PC-3 (cell line): ENCODE measurements at regions not wholly inside any gene's neighbourhood (a gene's known extent, or its start where the extent isn't known, plus 50 kb on each side); places are given as distances from the start of the nearest gene placed in this dataset.

ENCODE experiments used
- ATAC-seq: fragments of 200-7000 bp; cut with Tn5 transposase; 2 replicates; pipeline ENCODE4 v1.9.1; 2020; ENCODE audit warnings: mild to moderate bottlenecking, moderate library complexity
- BruUV-seq: library from RNA; stranded (reverse); fragments of 400-500 nt; replicated peaks from 2 replicates; lab custom pipeline; 2021; lab: Mats Ljungman, UMichigan
- CTCF ChIA-PET: fragments of 300-600 bp; sonication (Branson Sonifier 250); formaldehyde crosslinking; loops from one replicate; lab custom pipeline; 2022; ENCODE audit warnings: antibody characterized with exemption; lab: Charles Lee
- POLR2A ChIA-PET: fragments of 300-600 bp; sonication (Branson Sonifier 250); formaldehyde crosslinking; loops from one replicate; lab custom pipeline; 2022; ENCODE audit warnings: antibody characterized with exemption; ENCODE audit not compliant: unreplicated experiment; lab: Charles Lee
- DNase-seq: peaks from one replicate; pipeline ENCODE4 v3.0.0-alpha.2; 2015
- H2AFZ ChIP-seq: fragments of 300-600 bp; sonication (generic); 2 replicates; pipeline ENCODE4 v1.6.0; 2016; ENCODE audit warnings: antibody characterized with exemption, low read length
- H3F3A ChIP-seq: fragments of 300-600 bp; sonication (generic); one replicate; pipeline ENCODE4 v1.6.0; 2017; ENCODE audit warnings: antibody characterized with exemption, low read length, control low read depth, mild to moderate bottlenecking; ENCODE audit not compliant: unreplicated experiment
- H3K27ac ChIP-seq: fragments of 300-600 bp; sonication (generic); 2 replicates; pipeline ENCODE4 v1.5.1; 2016; ENCODE audit warnings: mild to moderate bottlenecking, low read length
- H3K27me3 ChIP-seq: fragments of 300-600 bp; sonication (generic); 2 replicates; pipeline ENCODE4 v1.6.1; 2016; ENCODE audit warnings: low read length, mixed read lengths
- H3K36me3 ChIP-seq: fragments of 300-600 bp; sonication (generic); 2 replicates; pipeline ENCODE4 v1.6.1; 2016; ENCODE audit warnings: low read depth, mixed run types, low read length, mixed read lengths
- H3K4me1 ChIP-seq: fragments of 300-600 bp; sonication (generic); 2 replicates; pipeline ENCODE4 v1.5.1; 2016; ENCODE audit warnings: low read length; ENCODE audit not compliant: insufficient read depth
- H3K4me2 ChIP-seq: fragments of 300-600 bp; sonication (generic); 2 replicates; pipeline ENCODE4 v1.6.0; 2016; ENCODE audit warnings: low read length
- H3K4me3 ChIP-seq: fragments of 300-600 bp; sonication (generic); 2 replicates; pipeline ENCODE4 v1.5.1; 2016; ENCODE audit warnings: mild to moderate bottlenecking, low read length, mixed read lengths
- H3K79me2 ChIP-seq: fragments of 300-600 bp; sonication (generic); 2 replicates; pipeline ENCODE4 v1.6.1; 2017; ENCODE audit warnings: low read length, mixed read lengths
- H3K9ac ChIP-seq: fragments of 300-600 bp; sonication (generic); 2 replicates; pipeline ENCODE4 v1.6.0; 2016; ENCODE audit warnings: mild to moderate bottlenecking, low read length
- H3K9me2 ChIP-seq: fragments of 300-600 bp; sonication (generic); replicated peaks from 2 replicates; pipeline ENCODE4 v1.6.1; 2016; ENCODE audit warnings: mixed run types, low read length, mixed read lengths
- H3K9me3 ChIP-seq: fragments of 300-600 bp; sonication (generic); 2 replicates; pipeline ENCODE4 v1.6.1; 2016; ENCODE audit warnings: low read length, mixed read lengths
- H4K20me1 ChIP-seq: fragments of 300-600 bp; sonication (generic); 2 replicates; pipeline ENCODE4 v1.6.1; 2016; ENCODE audit warnings: low read length, mixed read lengths
- EZH2 ChIP-seq: fragments of 300-600 bp; sonication (generic); IDR thresholded peaks from one replicate; pipeline ENCODE4 v1.6.1; 2017; ENCODE audit warnings: antibody characterized with exemption, mild to moderate bottlenecking, low read length; ENCODE audit not compliant: unreplicated experiment
- EZH2phosphoT487 ChIP-seq: fragments of 300-600 bp; sonication (generic); IDR thresholded peaks from 2 replicates; pipeline ENCODE4 v1.6.1; 2018; ENCODE audit warnings: mild to moderate bottlenecking, antibody characterized with exemption, low read length, borderline replicate concordance
- intact Hi-C: fragments of 100-400 bp; cut with micrococcal nuclease; formaldehyde crosslinking; loops from 2 replicates; pipeline ENCODE4 v1.9.0; 2023
- TF ChIP-seq, protein P1 (sequence below): fragments of 300-600 bp; sonication (generic); conservative IDR thresholded peaks from 2 replicates; pipeline ENCODE4 v1.5.1; 2017; ENCODE audit warnings: antibody characterized with exemption, low read depth, mild to moderate bottlenecking, low read length

DNA sequence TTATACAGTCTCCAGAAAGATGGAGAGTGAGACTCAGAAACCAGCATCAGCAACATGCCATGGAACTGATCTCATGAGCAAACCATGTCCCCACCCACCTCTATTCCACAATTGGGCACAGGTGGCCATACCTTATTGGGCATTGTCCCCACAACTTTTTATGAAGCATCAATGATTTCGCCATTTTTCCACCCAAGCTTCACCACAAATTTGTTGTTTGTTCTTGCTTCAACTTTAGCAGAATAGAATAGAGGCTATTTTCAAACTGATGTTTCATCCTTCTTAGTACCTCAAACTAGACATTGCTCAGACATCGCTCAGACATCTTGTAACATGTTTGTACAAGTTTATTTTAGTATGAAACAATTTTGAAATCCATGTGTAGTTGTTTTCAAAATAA is 112.5 kb upstream of the TMTC2 start:
- DNase-seq (no peak), ATAC-seq (no peak)
- Histone ChIP-seq H3K4me3 (no peak overlapping the region), H3K4me2 (no peak overlapping the region), H3K36me3 (no peaks in the 10 kb centered on the region), H3K4me1 (no peaks in the 10 kb centered on the region), H3K9me3 (no peaks in the 10 kb centered on the region), H3K9ac (no peak overlapping the region), H3K9me2 (no peaks in the 10 kb centered on the region), H4K20me1 (no peaks in the 10 kb centered on the region), H2AFZ (no peak overlapping the region), H3F3A (no peaks in the 10 kb centered on the region), H3K27ac (no peak overlapping the region), H3K79me2 (no peaks in the 10 kb centered on the region), H3K27me3 (no peaks in the 10 kb centered on the region)
- CTCF ChIA-PET: no interaction called here
- intact Hi-C loops: no loop called here
- TF ChIP-seq EZH2phosphoT487: no peak
- TF ChIP-seq EZH2: no peak
- TF ChIP-seq, protein P1, sequence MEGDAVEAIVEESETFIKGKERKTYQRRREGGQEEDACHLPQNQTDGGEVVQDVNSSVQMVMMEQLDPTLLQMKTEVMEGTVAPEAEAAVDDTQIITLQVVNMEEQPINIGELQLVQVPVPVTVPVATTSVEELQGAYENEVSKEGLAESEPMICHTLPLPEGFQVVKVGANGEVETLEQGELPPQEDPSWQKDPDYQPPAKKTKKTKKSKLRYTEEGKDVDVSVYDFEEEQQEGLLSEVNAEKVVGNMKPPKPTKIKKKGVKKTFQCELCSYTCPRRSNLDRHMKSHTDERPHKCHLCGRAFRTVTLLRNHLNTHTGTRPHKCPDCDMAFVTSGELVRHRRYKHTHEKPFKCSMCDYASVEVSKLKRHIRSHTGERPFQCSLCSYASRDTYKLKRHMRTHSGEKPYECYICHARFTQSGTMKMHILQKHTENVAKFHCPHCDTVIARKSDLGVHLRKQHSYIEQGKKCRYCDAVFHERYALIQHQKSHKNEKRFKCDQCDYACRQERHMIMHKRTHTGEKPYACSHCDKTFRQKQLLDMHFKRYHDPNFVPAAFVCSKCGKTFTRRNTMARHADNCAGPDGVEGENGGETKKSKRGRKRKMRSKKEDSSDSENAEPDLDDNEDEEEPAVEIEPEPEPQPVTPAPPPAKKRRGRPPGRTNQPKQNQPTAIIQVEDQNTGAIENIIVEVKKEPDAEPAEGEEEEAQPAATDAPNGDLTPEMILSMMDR: no peak
- no TSS peak for BruUV-seq
- POLR2A ChIA-PET: no interaction called here

DNA sequence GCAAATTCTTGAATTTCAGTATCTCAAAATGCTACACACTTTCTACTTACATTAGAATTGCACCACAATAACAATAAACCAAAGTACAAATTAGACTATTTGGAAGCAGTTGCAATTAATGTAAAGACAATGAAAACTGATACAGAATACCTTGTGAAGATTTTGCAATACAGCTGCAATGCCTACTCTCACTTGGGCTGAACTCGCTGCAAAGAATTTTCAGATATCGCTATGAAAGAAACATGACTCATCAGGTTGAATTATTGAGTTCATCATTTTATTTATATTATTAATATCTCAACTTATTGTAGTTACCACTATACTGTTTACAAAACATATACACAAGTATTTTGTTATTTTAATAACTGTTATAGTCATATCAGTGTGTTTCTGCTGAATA is 108.0 kb upstream of the TMTC2 start:
- BruUV-seq: no TSS peak
- ATAC-seq: no peak
- Histone ChIP-seq H3K9ac (no peak overlapping the region), H2AFZ (no peak overlapping the region), H4K20me1 (no peaks in the 10 kb centered on the region), H3K27ac (no peak overlapping the region), H3K27me3 (no peaks in the 10 kb centered on the region), H3K79me2 (no peaks in the 10 kb centered on the region), H3F3A (no peaks in the 10 kb centered on the region), H3K36me3 (no peaks in the 10 kb centered on the region), H3K9me3 (no peaks in the 10 kb centered on the region), H3K4me2 (no peak overlapping the region), H3K9me2 (no peaks in the 10 kb centered on the region), H3K4me3 (no peak overlapping the region), H3K4me1 (no peaks in the 10 kb centered on the region)
- DNase-seq: no peak
- CTCF ChIA-PET: no interaction called here
- TF ChIP-seq EZH2 (no peak), EZH2phosphoT487 (no peak)
- TF ChIP-seq, protein P1: no peak
- POLR2A ChIA-PET: no interaction called here
- intact Hi-C loops: no loop called here

DNA sequence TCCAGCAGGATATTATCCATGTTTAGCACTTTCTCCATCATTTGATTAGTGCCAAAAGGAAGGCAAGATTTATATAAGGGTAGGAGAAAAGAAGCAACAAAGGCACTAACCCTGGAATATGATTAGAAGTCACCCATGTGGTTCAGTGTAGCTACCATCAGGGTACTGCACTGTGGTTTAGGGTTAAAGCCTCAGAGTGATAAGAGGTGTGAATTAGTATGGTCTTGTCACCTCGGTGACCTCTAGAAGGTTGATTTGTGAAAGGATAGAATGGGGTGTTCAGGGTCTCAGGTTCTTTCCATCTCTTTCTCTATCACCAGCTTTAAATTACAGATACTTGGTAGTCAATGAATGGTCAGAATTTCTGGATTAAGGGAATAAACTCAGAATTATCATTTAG is 103.0 kb upstream of the TMTC2 start:
- no peak overlapping the region for H2AFZ ChIP-seq
- H4K20me1 ChIP-seq: no peaks in the 10 kb centered on the region
- no peak overlapping the region for H3K9ac ChIP-seq
- DNase-seq (no peak), ATAC-seq (no peak)
- H3K27me3 ChIP-seq: no peaks in the 10 kb centered on the region
- no TSS peak for BruUV-seq
- H3K4me2 ChIP-seq: no peak overlapping the region
- no peaks in the 10 kb centered on the region for H3K79me2 ChIP-seq
- H3K9me3 ChIP-seq: no peaks in the 10 kb centered on the region
- ChIA-PET CTCF (no interaction called here), POLR2A (no interaction called here)
- H3K27ac ChIP-seq: no peak overlapping the region
- H3K36me3 ChIP-seq: no peaks in the 10 kb centered on the region
- H3K9me2 ChIP-seq: no peaks in the 10 kb centered on the region
- intact Hi-C loops: no loop called here
- no peaks in the 10 kb centered on the region for H3F3A ChIP-seq
- no peaks in the 10 kb centered on the region for H3K4me1 ChIP-seq
- TF ChIP-seq, protein P1: no peak
- no peak for TF ChIP-seq EZH2
- TF ChIP-seq EZH2phosphoT487: no peak
- no peak overlapping the region for H3K4me3 ChIP-seq
